ENCODE measurements at regions not wholly inside any gene's neighbourhood (a gene's known extent, or its start where the extent isn't known, plus 50 kb on each side); places are given as distances from the start of the nearest gene placed in this dataset.

DNA sequence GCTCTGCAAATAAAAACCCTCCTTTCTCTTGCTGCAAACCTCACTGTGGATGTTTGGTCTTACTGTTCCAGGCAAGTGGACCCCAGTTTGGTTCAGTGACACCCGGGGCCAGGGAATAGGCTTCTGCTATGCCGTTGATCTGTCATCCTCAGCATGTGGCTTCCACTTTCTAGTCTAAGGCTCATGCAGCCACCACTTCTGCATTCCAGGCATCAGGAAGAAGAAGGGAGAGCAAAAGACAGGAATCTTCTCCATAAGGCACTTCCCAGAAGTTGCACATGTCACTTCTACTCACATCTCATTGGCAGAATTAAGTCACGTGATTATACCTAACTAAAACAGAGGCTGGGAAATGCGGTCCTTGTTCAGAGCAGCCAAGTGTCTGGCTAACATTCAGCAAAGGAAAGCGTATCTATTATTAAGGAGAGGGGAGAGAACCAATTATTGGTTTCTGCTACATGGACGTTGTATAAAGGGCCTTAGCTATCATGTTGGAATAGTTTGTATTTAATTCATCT lies 173.6 kb upstream of the PFN2 start:
- TF ChIP-seq, protein P1, sequence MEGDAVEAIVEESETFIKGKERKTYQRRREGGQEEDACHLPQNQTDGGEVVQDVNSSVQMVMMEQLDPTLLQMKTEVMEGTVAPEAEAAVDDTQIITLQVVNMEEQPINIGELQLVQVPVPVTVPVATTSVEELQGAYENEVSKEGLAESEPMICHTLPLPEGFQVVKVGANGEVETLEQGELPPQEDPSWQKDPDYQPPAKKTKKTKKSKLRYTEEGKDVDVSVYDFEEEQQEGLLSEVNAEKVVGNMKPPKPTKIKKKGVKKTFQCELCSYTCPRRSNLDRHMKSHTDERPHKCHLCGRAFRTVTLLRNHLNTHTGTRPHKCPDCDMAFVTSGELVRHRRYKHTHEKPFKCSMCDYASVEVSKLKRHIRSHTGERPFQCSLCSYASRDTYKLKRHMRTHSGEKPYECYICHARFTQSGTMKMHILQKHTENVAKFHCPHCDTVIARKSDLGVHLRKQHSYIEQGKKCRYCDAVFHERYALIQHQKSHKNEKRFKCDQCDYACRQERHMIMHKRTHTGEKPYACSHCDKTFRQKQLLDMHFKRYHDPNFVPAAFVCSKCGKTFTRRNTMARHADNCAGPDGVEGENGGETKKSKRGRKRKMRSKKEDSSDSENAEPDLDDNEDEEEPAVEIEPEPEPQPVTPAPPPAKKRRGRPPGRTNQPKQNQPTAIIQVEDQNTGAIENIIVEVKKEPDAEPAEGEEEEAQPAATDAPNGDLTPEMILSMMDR (IDR thresholded peaks at IDR 0.05) = no peak
- no peak for TF ChIP-seq POLR2A (IDR thresholded peaks at IDR 0.05)
- TF ChIP-seq POLR2AphosphoS5 (IDR thresholded peaks at IDR 0.05) = no peak
